H1 (cell line): ENCODE measurements at regions not wholly inside any gene's neighbourhood (a gene's known extent, or its start where the extent isn't known, plus 50 kb on each side); places are given as distances from the start of the nearest gene placed in this dataset.

Source experiments
- CEBPB ChIP-seq: IDR thresholded peaks from 2 replicates; pipeline ENCODE4 v1.6.1; 2012; ENCODE audit warnings: low read depth, low read length
- EZH2 ChIP-seq: fragments of 200-600 bp; sonication (generic); IDR thresholded peaks from 2 replicates; pipeline ENCODE4 v1.7.1; 2012; ENCODE audit warnings: low read depth, mild to moderate bottlenecking, moderate library complexity, low read length, inconsistent platforms; ENCODE audit not compliant: severe bottlenecking
- NRF1 ChIP-seq: IDR thresholded peaks from 2 replicates; pipeline ENCODE4 v1.6.1; 2011; ENCODE audit warnings: mild to moderate bottlenecking, low read depth, low read length, improper control_type of control experiment
- POLR2A ChIP-seq, 2 experiments: IDR thresholded peaks; 1 replicate in 1 of 2; 2 replicates in 1 of 2; pipeline ENCODE4 v1.6.1; 2011; ENCODE audit warnings: low read depth in 2 of 2, low read length in 2 of 2, mild to moderate bottlenecking in 2 of 2; ENCODE audit errors: control extremely low read depth in 1 of 2
- RAD21 ChIP-seq, 2 experiments: IDR thresholded peaks in 1 of 2; conservative IDR thresholded peaks in 1 of 2; 2 replicates each; pipeline ENCODE4 v1.6.1; 2011; ENCODE audit warnings: low read depth in 2 of 2, low read length in 2 of 2, improper control_type of control experiment in 1 of 2, inconsistent platforms in 1 of 2, mild to moderate bottlenecking in 1 of 2, moderate library complexity in 1 of 2
- SIN3A ChIP-seq, 2 experiments: IDR thresholded peaks in 1 of 2; conservative IDR thresholded peaks in 1 of 2; 2 replicates each; pipeline ENCODE4 v1.6.1; 2011 to 2012; ENCODE audit warnings: low read length in 2 of 2, improper control_type of control experiment in 1 of 2, low read depth in 1 of 2, mild to moderate bottlenecking in 1 of 2
- SIRT6 ChIP-seq: IDR thresholded peaks from one replicate; pipeline ENCODE4 v1.7.1; 2012; ENCODE audit warnings: low read length, inconsistent platforms
- YY1 ChIP-seq: IDR thresholded peaks from 2 replicates; pipeline ENCODE4 v1.6.1; 2011; ENCODE audit warnings: low read depth, mild to moderate bottlenecking, low read length
- TF ChIP-seq, protein P1 (sequence below): fragments of 300-600 bp; sonication (generic); IDR thresholded peaks from 2 replicates; pipeline ENCODE4 v1.7.1; 2012; ENCODE audit warnings: low read length, moderate library complexity, mild to moderate bottlenecking, inconsistent platforms; ENCODE audit not compliant: insufficient replicate concordance
- TF ChIP-seq, protein P2 (sequence below): IDR thresholded peaks from 2 replicates; pipeline ENCODE4 v1.6.1; 2012; ENCODE audit warnings: low read length, inconsistent platforms

DNA sequence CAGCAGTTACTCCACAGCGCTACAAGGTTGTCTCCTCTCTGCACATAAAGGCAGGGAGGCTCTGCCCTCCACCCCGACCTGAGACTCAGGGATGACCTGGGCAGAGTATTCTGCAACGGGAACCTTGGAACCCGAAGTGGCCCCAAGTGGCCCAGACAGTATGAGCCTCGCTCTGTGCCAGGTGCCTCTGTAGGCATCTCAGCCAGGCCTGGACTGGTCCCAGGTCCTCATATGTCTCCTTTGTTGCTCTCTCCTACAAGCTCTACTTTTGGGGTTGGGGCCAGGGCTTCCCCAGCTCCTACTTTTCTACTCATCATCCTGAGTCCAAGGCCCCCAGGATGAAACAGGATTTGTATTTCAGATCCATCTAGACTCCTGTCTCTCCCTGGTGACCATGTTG, 241.5 kb upstream of the PRSS1 start (continued):
- TF ChIP-seq, protein P1, sequence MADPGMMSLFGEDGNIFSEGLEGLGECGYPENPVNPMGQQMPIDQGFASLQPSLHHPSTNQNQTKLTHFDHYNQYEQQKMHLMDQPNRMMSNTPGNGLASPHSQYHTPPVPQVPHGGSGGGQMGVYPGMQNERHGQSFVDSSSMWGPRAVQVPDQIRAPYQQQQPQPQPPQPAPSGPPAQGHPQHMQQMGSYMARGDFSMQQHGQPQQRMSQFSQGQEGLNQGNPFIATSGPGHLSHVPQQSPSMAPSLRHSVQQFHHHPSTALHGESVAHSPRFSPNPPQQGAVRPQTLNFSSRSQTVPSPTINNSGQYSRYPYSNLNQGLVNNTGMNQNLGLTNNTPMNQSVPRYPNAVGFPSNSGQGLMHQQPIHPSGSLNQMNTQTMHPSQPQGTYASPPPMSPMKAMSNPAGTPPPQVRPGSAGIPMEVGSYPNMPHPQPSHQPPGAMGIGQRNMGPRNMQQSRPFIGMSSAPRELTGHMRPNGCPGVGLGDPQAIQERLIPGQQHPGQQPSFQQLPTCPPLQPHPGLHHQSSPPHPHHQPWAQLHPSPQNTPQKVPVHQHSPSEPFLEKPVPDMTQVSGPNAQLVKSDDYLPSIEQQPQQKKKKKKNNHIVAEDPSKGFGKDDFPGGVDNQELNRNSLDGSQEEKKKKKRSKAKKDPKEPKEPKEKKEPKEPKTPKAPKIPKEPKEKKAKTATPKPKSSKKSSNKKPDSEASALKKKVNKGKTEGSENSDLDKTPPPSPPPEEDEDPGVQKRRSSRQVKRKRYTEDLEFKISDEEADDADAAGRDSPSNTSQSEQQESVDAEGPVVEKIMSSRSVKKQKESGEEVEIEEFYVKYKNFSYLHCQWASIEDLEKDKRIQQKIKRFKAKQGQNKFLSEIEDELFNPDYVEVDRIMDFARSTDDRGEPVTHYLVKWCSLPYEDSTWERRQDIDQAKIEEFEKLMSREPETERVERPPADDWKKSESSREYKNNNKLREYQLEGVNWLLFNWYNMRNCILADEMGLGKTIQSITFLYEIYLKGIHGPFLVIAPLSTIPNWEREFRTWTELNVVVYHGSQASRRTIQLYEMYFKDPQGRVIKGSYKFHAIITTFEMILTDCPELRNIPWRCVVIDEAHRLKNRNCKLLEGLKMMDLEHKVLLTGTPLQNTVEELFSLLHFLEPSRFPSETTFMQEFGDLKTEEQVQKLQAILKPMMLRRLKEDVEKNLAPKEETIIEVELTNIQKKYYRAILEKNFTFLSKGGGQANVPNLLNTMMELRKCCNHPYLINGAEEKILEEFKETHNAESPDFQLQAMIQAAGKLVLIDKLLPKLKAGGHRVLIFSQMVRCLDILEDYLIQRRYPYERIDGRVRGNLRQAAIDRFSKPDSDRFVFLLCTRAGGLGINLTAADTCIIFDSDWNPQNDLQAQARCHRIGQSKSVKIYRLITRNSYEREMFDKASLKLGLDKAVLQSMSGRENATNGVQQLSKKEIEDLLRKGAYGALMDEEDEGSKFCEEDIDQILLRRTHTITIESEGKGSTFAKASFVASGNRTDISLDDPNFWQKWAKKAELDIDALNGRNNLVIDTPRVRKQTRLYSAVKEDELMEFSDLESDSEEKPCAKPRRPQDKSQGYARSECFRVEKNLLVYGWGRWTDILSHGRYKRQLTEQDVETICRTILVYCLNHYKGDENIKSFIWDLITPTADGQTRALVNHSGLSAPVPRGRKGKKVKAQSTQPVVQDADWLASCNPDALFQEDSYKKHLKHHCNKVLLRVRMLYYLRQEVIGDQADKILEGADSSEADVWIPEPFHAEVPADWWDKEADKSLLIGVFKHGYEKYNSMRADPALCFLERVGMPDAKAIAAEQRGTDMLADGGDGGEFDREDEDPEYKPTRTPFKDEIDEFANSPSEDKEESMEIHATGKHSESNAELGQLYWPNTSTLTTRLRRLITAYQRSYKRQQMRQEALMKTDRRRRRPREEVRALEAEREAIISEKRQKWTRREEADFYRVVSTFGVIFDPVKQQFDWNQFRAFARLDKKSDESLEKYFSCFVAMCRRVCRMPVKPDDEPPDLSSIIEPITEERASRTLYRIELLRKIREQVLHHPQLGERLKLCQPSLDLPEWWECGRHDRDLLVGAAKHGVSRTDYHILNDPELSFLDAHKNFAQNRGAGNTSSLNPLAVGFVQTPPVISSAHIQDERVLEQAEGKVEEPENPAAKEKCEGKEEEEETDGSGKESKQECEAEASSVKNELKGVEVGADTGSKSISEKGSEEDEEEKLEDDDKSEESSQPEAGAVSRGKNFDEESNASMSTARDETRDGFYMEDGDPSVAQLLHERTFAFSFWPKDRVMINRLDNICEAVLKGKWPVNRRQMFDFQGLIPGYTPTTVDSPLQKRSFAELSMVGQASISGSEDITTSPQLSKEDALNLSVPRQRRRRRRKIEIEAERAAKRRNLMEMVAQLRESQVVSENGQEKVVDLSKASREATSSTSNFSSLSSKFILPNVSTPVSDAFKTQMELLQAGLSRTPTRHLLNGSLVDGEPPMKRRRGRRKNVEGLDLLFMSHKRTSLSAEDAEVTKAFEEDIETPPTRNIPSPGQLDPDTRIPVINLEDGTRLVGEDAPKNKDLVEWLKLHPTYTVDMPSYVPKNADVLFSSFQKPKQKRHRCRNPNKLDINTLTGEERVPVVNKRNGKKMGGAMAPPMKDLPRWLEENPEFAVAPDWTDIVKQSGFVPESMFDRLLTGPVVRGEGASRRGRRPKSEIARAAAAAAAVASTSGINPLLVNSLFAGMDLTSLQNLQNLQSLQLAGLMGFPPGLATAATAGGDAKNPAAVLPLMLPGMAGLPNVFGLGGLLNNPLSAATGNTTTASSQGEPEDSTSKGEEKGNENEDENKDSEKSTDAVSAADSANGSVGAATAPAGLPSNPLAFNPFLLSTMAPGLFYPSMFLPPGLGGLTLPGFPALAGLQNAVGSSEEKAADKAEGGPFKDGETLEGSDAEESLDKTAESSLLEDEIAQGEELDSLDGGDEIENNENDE = no peak
- TF ChIP-seq SIN3A (conservative IDR thresholded peaks at IDR 0.05 in 1 of 2, IDR thresholded peaks at IDR 0.05 in 1 of 2; ENCODE audit: low read depth in 1 of 2, low read length in 2 of 2) = no peak
- no peak for TF ChIP-seq SIRT6
- TF ChIP-seq NRF1 = no peak
- TF ChIP-seq POLR2A (IDR thresholded peaks at IDR 0.05; ENCODE audit: control extremely low read depth in 1 of 2, low read depth in 2 of 2, low read length in 2 of 2) = no peak
- TF ChIP-seq YY1 = no peak
- no peak for TF ChIP-seq RAD21 (IDR thresholded peaks at IDR 0.05 in 1 of 2, conservative IDR thresholded peaks at IDR 0.05 in 1 of 2; ENCODE audit: low read depth in 2 of 2, low read length in 2 of 2)
- TF ChIP-seq EZH2 = no peak
- TF ChIP-seq CEBPB = no peak
- TF ChIP-seq, protein P2, sequence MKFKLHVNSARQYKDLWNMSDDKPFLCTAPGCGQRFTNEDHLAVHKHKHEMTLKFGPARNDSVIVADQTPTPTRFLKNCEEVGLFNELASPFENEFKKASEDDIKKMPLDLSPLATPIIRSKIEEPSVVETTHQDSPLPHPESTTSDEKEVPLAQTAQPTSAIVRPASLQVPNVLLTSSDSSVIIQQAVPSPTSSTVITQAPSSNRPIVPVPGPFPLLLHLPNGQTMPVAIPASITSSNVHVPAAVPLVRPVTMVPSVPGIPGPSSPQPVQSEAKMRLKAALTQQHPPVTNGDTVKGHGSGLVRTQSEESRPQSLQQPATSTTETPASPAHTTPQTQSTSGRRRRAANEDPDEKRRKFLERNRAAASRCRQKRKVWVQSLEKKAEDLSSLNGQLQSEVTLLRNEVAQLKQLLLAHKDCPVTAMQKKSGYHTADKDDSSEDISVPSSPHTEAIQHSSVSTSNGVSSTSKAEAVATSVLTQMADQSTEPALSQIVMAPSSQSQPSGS = no peak
